ENCODE measurements at regions not wholly inside any gene's neighbourhood (a gene's known extent, or its start where the extent isn't known, plus 50 kb on each side); places are given as distances from the start of the nearest gene placed in this dataset.

DNA sequence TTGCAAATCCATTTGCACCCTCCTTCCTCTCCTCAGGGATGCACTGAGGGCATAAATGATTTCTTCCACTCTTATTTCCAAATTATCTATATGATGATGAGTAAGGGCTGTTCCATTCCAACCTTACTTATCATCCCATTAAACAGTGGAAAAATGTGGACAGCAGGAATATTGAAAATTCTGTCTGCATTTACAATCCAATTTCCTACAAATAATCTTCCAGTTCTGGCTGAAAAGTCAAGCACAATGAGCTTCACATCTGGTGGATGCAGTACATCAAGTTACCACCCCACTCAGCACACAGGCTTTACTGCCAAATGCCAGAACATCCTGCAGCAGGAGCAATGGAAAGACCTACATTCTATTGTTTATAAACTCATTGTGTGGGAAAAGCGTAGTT is 345.0 kb upstream of the STEAP1 start:
- H3K4me2 ChIP-seq (ENCODE audit: low read depth, low read length), result no peak overlapping the region
- in situ Hi-C loops (cut with MboI; ENCODE audit: low sequenced_read_pairs) (no loop called here), intact Hi-C loops (cut with micrococcal nuclease) (no loop called here), dilution Hi-C loops (cut with HindIII; ENCODE audit: low sequenced_read_pairs, unreplicated experiment) (no loop called here)
- H4K91ac ChIP-seq (ENCODE audit: insufficient read depth, low read depth, low read length), result no peak overlapping the region
- no peak overlapping the region for H2BK120ac ChIP-seq (ENCODE audit: low read depth, low read length)
- peaks cover 2% of the 10 kb centered on the region for H3K9me3 ChIP-seq (ENCODE audit: control insufficient read depth, insufficient read depth, low read length)
- no peak overlapping the region for H2AK9ac ChIP-seq (replicated peaks; ENCODE audit: low read depth, low read length, poor library complexity)
- no peaks in the 10 kb centered on the region for H3K27me3 ChIP-seq (ENCODE audit: control insufficient read depth, insufficient read depth, low read length)
- DNase-seq (no peak), ATAC-seq (ENCODE audit: low read depth) (no peak)
- H2AK5ac ChIP-seq (ENCODE audit: low read depth, low read length), result no peak overlapping the region
- ChIA-PET POLR2A (ENCODE audit: unreplicated experiment) (no interaction called here), CTCF (interaction anchor here (0.6 kb wide), 1 partner anchor 863 kb away, joined by 4 read pairs; no protein-coding TSS in a partner anchor)
- H3K4me3 ChIP-seq (ENCODE audit: insufficient read depth, low read depth, low read length), result no peak overlapping the region
- no TSS peak for BruUV-seq (replicated peaks)
- H3K14ac ChIP-seq (replicated peaks; ENCODE audit: low read depth, low read length), result no peak overlapping the region
- no peak overlapping the region for H3K9ac ChIP-seq (ENCODE audit: low read depth, low read length)
- no CpG with 5 or more reads among the region's 1 CpG for WGBS, 2 experiments (ENCODE audit: extremely low coverage in 2 of 2, insufficient read length in 1 of 2)
- no peaks in the 10 kb centered on the region for H3K79me1 ChIP-seq (ENCODE audit: low read depth in 1 of 2, low read length in 2 of 2)
- no peak overlapping the region for H2BK20ac ChIP-seq (ENCODE audit: low read depth, low read length)
- H4K5ac ChIP-seq (ENCODE audit: low read depth, low read length), result no peak overlapping the region
- no peaks in the 10 kb centered on the region for H4K20me1 ChIP-seq (ENCODE audit: insufficient read depth, low read length)
- H4K8ac ChIP-seq (ENCODE audit: low read depth in 2 of 2, low read length in 2 of 2), result no peak overlapping the region
- no peak overlapping the region for H3K4ac ChIP-seq (ENCODE audit: low read depth, low read length)
- H3K36me3 ChIP-seq (ENCODE audit: control insufficient read depth, insufficient read depth, low read length), result no peaks in the 10 kb centered on the region
- H3K18ac ChIP-seq (ENCODE audit: low read depth, low read length), result no peak overlapping the region
- no peak overlapping the region for H2BK15ac ChIP-seq (ENCODE audit: low read depth, low read length)
- no peaks in the 10 kb centered on the region for H3K9me1 ChIP-seq (ENCODE audit: insufficient read depth, low read length)
- H2AFZ ChIP-seq (replicated peaks; ENCODE audit: low read length, poor library complexity), result no peak overlapping the region
- no peak overlapping the region for H3K23ac ChIP-seq (ENCODE audit: low read depth, low read length)
- no peak overlapping the region for H3K56ac ChIP-seq (ENCODE audit: extremely low read depth, insufficient read depth, low read length)
- no peaks in the 10 kb centered on the region for H3K4me1 ChIP-seq (ENCODE audit: control insufficient read depth, insufficient read depth, low read length)
- H2BK5ac ChIP-seq (ENCODE audit: low read depth, low read length, poor library complexity, severe bottlenecking), result no peak overlapping the region
- no peak overlapping the region for H3K27ac ChIP-seq (ENCODE audit: insufficient read depth, low read length)
- TF ChIP-seq MXI1 (IDR thresholded peaks at IDR 0.05; ENCODE audit: borderline replicate concordance, low read depth, low read length) (no peak), FOS (IDR thresholded peaks at IDR 0.05; ENCODE audit: low read depth, low read length) (no peak), RCOR1 (IDR thresholded peaks at IDR 0.05; ENCODE audit: insufficient replicate concordance, low read length) (no peak), BHLHE40 (IDR thresholded peaks at IDR 0.05; ENCODE audit: low read depth, low read length) (no peak), POLR2A (IDR thresholded peaks at IDR 0.05; ENCODE audit: low read depth, low read length) (no peak), SMC3 (IDR thresholded peaks at IDR 0.05; ENCODE audit: low read depth, low read length) (no peak), NFE2L2 (IDR thresholded peaks at IDR 0.05; ENCODE audit: low read depth, low read length) (no peak), MAZ (IDR thresholded peaks at IDR 0.05; ENCODE audit: borderline replicate concordance, low read depth, low read length) (no peak)
- TF ChIP-seq, protein P1, sequence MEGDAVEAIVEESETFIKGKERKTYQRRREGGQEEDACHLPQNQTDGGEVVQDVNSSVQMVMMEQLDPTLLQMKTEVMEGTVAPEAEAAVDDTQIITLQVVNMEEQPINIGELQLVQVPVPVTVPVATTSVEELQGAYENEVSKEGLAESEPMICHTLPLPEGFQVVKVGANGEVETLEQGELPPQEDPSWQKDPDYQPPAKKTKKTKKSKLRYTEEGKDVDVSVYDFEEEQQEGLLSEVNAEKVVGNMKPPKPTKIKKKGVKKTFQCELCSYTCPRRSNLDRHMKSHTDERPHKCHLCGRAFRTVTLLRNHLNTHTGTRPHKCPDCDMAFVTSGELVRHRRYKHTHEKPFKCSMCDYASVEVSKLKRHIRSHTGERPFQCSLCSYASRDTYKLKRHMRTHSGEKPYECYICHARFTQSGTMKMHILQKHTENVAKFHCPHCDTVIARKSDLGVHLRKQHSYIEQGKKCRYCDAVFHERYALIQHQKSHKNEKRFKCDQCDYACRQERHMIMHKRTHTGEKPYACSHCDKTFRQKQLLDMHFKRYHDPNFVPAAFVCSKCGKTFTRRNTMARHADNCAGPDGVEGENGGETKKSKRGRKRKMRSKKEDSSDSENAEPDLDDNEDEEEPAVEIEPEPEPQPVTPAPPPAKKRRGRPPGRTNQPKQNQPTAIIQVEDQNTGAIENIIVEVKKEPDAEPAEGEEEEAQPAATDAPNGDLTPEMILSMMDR (conservative IDR thresholded peaks at IDR 0.05; ENCODE audit: low read depth, low read length), result no peak
- TF ChIP-seq, protein P2, sequence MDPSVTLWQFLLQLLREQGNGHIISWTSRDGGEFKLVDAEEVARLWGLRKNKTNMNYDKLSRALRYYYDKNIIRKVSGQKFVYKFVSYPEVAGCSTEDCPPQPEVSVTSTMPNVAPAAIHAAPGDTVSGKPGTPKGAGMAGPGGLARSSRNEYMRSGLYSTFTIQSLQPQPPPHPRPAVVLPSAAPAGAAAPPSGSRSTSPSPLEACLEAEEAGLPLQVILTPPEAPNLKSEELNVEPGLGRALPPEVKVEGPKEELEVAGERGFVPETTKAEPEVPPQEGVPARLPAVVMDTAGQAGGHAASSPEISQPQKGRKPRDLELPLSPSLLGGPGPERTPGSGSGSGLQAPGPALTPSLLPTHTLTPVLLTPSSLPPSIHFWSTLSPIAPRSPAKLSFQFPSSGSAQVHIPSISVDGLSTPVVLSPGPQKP (IDR thresholded peaks at IDR 0.05; ENCODE audit: borderline replicate concordance, low read depth, low read length), result no peak
- TF ChIP-seq, protein P3, sequence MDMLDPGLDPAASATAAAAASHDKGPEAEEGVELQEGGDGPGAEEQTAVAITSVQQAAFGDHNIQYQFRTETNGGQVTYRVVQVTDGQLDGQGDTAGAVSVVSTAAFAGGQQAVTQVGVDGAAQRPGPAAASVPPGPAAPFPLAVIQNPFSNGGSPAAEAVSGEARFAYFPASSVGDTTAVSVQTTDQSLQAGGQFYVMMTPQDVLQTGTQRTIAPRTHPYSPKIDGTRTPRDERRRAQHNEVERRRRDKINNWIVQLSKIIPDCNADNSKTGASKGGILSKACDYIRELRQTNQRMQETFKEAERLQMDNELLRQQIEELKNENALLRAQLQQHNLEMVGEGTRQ (IDR thresholded peaks at IDR 0.05; ENCODE audit: low read depth, low read length), result no peak

All from IMR-90 (cell line).